ENCODE measurements at regions not wholly inside any gene's neighbourhood (a gene's known extent, or its start where the extent isn't known, plus 50 kb on each side); places are given as distances from the start of the nearest gene placed in this dataset.

DNA sequence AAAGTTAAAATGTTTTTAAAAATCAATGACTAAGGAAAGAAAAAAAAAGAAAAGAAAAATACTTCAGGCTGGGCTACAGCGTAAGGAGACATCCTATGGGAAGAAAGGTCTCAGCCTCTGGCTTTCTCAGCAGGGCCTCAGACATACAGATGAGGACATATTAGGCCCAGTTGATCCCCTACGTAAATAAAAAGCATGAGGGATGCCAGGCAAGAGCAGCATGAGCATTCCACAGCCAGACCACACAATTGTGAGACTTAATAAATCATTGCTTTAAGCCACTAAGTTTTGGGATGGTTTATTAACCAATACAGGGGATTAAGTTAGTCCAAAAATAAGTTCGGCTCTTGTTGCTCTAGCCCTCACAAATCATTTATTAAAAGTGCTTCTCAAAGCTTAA lies 394.1 kb upstream of the NECTIN3 start:
- TF ChIP-seq L3MBTL2 (conservative IDR thresholded peaks at IDR 0.05) (no peak), ELF4 (IDR thresholded peaks at IDR 0.05) (no peak), PKNOX1 (IDR thresholded peaks at IDR 0.05) (no peak), BHLHE40 (IDR thresholded peaks at IDR 0.05; ENCODE audit: borderline replicate concordance) (no peak)

Measured in HEK293T (cell line).